ENCODE measurements at regions not wholly inside any gene's neighbourhood (a gene's known extent, or its start where the extent isn't known, plus 50 kb on each side); places are given as distances from the start of the nearest gene placed in this dataset.

GRCh38 chr11:97019305-97019704, 629.5 kb downstream of the JRKL start:
- SMC1A ChIA-PET (ENCODE audit: uncharacterized antibody, unreplicated experiment) = no interaction called here
- intact Hi-C loops (cut with micrococcal nuclease; ENCODE audit: unreplicated experiment) = no loop called here
- Histone ChIP-seq H3K79me2 (ENCODE audit: control insufficient read depth, insufficient read depth, low read length) (no peaks in the 10 kb centered on the region), H3K9ac (ENCODE audit: control insufficient read depth, insufficient read depth, low read length) (no peak overlapping the region), H3K9me3 (replicated peaks; ENCODE audit: control insufficient read depth, insufficient read depth, low read length) (no peaks in the 10 kb centered on the region), H3K36me3 (ENCODE audit: control insufficient read depth in 2 of 2, insufficient read depth in 2 of 2, low read length in 1 of 2) (no peaks in the 10 kb centered on the region), H3K4me3 (no peak overlapping the region), H2AFZ (ENCODE audit: control insufficient read depth, low read depth, low read length) (no peak overlapping the region), H3K4me1 (ENCODE audit: control insufficient read depth, insufficient read depth, low read length) (no peaks in the 10 kb centered on the region), H4K20me1 (ENCODE audit: control insufficient read depth, insufficient read depth) (no peaks in the 10 kb centered on the region), H3K27me3 (replicated peaks in 1 of 2; ENCODE audit: control insufficient read depth in 2 of 2, insufficient read depth in 2 of 2, low read length in 1 of 2) (no peaks in the 10 kb centered on the region), H3K27ac (ENCODE audit: control insufficient read depth, insufficient read depth) (no peak overlapping the region), H3K4me2 (ENCODE audit: control insufficient read depth, insufficient read depth) (no peak overlapping the region)
- RAD21 ChIA-PET (ENCODE audit: unreplicated experiment) = interaction anchor here (1.3 kb wide), 1 partner anchor 122 kb away, joined by 3 read pairs; no protein-coding TSS in a partner anchor
- in situ Hi-C loops (cut with MboI) = no loop called here
- TF ChIP-seq USF1 (IDR thresholded peaks at IDR 0.05; ENCODE audit: borderline replicate concordance, extremely low read length, insufficient read depth, low read depth, low read length) (no peak), RAD21 (IDR thresholded peaks at IDR 0.05; ENCODE audit: insufficient read depth, low read depth, low read length) (no peak), ZNF217 (IDR thresholded peaks at IDR 0.05) (no peak), ZBTB4 (CRISPR knock-in tag; IDR thresholded peaks at IDR 0.05) (no peak), SRF (IDR thresholded peaks at IDR 0.05; ENCODE audit: low read depth in 2 of 2, low read length in 2 of 2) (no peak), NR2C2 (IDR thresholded peaks at IDR 0.05; ENCODE audit: borderline replicate concordance, control insufficient read depth, insufficient read length, low read depth) (no peak), SP1 (IDR thresholded peaks at IDR 0.05; ENCODE audit: low read depth, low read length) (no peak), SKIL (IDR thresholded peaks at IDR 0.05; ENCODE audit: low read depth, poor library complexity, severe bottlenecking) (no peak), NBN (IDR thresholded peaks at IDR 0.05) (no peak), PAX8 (IDR thresholded peaks at IDR 0.05) (no peak), CHD1 (IDR thresholded peaks at IDR 0.05; ENCODE audit: low read depth, low read length) (no peak), BCL11A (IDR thresholded peaks at IDR 0.05; ENCODE audit: low read depth, low read length) (no peak)
- DNase-seq (ENCODE audit: low read depth, low spot score) (no peak), FAIRE-seq (no peak), ATAC-seq (no peak)
- POLR2A ChIA-PET = no interaction called here
- WGBS (ENCODE audit: insufficient coverage, insufficient replicate concordance, low lambda C conversion rate, missing lambda C conversion rate) = 0% methylated on average over 3 of the region's 3 CpGs
- CTCF ChIA-PET = no interaction called here
- BruUV-seq (replicated peaks) = no TSS peak

Data from GM12878 (cell line).